ENCODE measurements at regions not wholly inside any gene's neighbourhood (a gene's known extent, or its start where the extent isn't known, plus 50 kb on each side); places are given as distances from the start of the nearest gene placed in this dataset.

- TF ChIP-seq POLR2A (IDR thresholded peaks at IDR 0.05) (no peak), CTCF (IDR thresholded peaks at IDR 0.05) (no peak)
These were observed 623.2 kb downstream of the SLITRK5 start for GRCh38 chr13:88294368-88294767.

Measured in gastroesophageal sphincter (tissue), 3 donors.